Panc1 (cell line): ENCODE measurements at regions not wholly inside any gene's neighbourhood (a gene's known extent, or its start where the extent isn't known, plus 50 kb on each side); places are given as distances from the start of the nearest gene placed in this dataset.

ENCODE experiments used
- ATAC-seq: fragments of 200-7000 bp; cut with Tn5 transposase; 2 replicates; pipeline ENCODE4 v1.9.1; 2020; ENCODE audit warnings: mild to moderate bottlenecking, moderate library complexity
- BruUV-seq: library from RNA; stranded (reverse); fragments of 400-500 nt; replicated peaks from 2 replicates; lab custom pipeline; 2021; lab: Mats Ljungman, UMichigan
- CTCF ChIA-PET: fragments of 300-600 bp; sonication (Branson Sonifier 250); formaldehyde crosslinking; loops from one replicate; lab custom pipeline; 2022; ENCODE audit warnings: antibody characterized with exemption; lab: Charles Lee
- POLR2A ChIA-PET: fragments of 300-600 bp; sonication (Branson Sonifier 250); formaldehyde crosslinking; loops from one replicate; lab custom pipeline; 2022; ENCODE audit warnings: antibody characterized with exemption; lab: Charles Lee
- DNase-seq: peaks from one replicate; pipeline ENCODE4 v3.0.0-alpha.2; 2010; ENCODE audit warnings: low read depth, low spot score
- H3K27ac ChIP-seq: 2 replicates; pipeline ENCODE4 v1.5.1; 2011; ENCODE audit warnings: mild to moderate bottlenecking, low read length, inconsistent platforms
- H3K27me3 ChIP-seq: fragments of 200-500 bp; sonication (Bioruptor generic); 2 replicates; pipeline ENCODE4 v1.6.0; 2014; ENCODE audit warnings: low read length, inconsistent platforms; ENCODE audit not compliant: control insufficient read depth, insufficient read depth
- H3K36me3 ChIP-seq: fragments of 200-500 bp; sonication (Bioruptor generic); 2 replicates; pipeline ENCODE4 v1.5.1; 2014; ENCODE audit warnings: inconsistent platforms, mild to moderate bottlenecking, low read length, moderate library complexity; ENCODE audit not compliant: control insufficient read depth, insufficient read depth
- H3K4me1 ChIP-seq: 2 replicates; pipeline ENCODE4 v1.5.1; 2011; ENCODE audit warnings: inconsistent platforms, mild to moderate bottlenecking, low read length, moderate library complexity; ENCODE audit not compliant: control insufficient read depth, insufficient read depth
- H3K4me3 ChIP-seq, 2 experiments: 2 replicates each; pipeline ENCODE4 v1.5.1; 2011 to 2012; ENCODE audit warnings: low read depth in 2 of 2, low read length in 2 of 2, mild to moderate bottlenecking in 2 of 2, inconsistent platforms in 1 of 2, moderate library complexity in 1 of 2
- H3K9me3 ChIP-seq: fragments of 200-500 bp; sonication (Bioruptor generic); 2 replicates; pipeline ENCODE4 v1.5.1; 2014; ENCODE audit warnings: low read depth, mild to moderate bottlenecking, inconsistent platforms, low read length, moderate library complexity; ENCODE audit not compliant: control insufficient read depth, insufficient read depth
- CTCF ChIP-seq: fragments of 450-650 bp; IDR thresholded peaks from 2 replicates; pipeline ENCODE4 v1.5.1; 2017; ENCODE audit warnings: mild to moderate bottlenecking
- POLR2AphosphoS5 ChIP-seq: IDR thresholded peaks from 2 replicates; pipeline ENCODE4 v1.6.1; 2012; ENCODE audit warnings: mild to moderate bottlenecking, low read depth, low read length, moderate library complexity
- REST ChIP-seq, 2 experiments: IDR thresholded peaks; 2 replicates each; pipeline ENCODE4 v1.6.1; 2011 to 2012; ENCODE audit warnings: low read depth in 2 of 2, control low read depth in 1 of 2, low read length in 1 of 2, mild to moderate bottlenecking in 1 of 2, moderate library complexity in 1 of 2; ENCODE audit not compliant: insufficient read depth in 1 of 2
- SIN3A ChIP-seq: IDR thresholded peaks from 2 replicates; pipeline ENCODE4 v1.6.1; 2012; ENCODE audit warnings: low read depth, mild to moderate bottlenecking, low read length, moderate library complexity, borderline replicate concordance; ENCODE audit not compliant: insufficient read depth
- TCF7L2 ChIP-seq: IDR thresholded peaks from 2 replicates; pipeline ENCODE4 v1.6.1; 2011; ENCODE audit warnings: mild to moderate bottlenecking, low read depth, low read length, inconsistent platforms
- in situ Hi-C: cut with HindIII; loops from 2 replicates; pipeline ENCODE4 v1.10.0; 2016; ENCODE audit warnings: low sequenced_read_pairs, low pct_unique_long_range_greater_than_20kb
- intact Hi-C: fragments of 100-400 bp; cut with micrococcal nuclease; formaldehyde crosslinking; loops from one replicate; pipeline ENCODE4 v1.10.0; 2022; ENCODE audit not compliant: unreplicated experiment

GRCh38 chr4:151988591-151988990 lies 227.8 kb upstream of the GATB start:
- Histone ChIP-seq H3K4me3 (no peak overlapping the region), H3K27ac (no peak overlapping the region), H3K4me1 (no peaks in the 10 kb centered on the region), H3K27me3 (no peaks in the 10 kb centered on the region; the same call in 1 of the 2 replicates), H3K9me3 (no peaks in the 10 kb centered on the region), H3K36me3 (no peaks in the 10 kb centered on the region)
- intact Hi-C loops: no loop called here
- ATAC-seq (no peak), DNase-seq (no peak)
- BruUV-seq: no TSS peak
- in situ Hi-C loops: no loop called here
- no peak for TF ChIP-seq SIN3A
- TF ChIP-seq TCF7L2: no peak
- no peak for TF ChIP-seq REST (IDR thresholded peaks at IDR 0.05; ENCODE audit: insufficient read depth in 1 of 2, low read depth in 2 of 2, low read length in 1 of 2)
- no peak for TF ChIP-seq CTCF
- TF ChIP-seq POLR2AphosphoS5: no peak
- ChIA-PET POLR2A (no interaction called here), CTCF (no interaction called here)

DNA sequence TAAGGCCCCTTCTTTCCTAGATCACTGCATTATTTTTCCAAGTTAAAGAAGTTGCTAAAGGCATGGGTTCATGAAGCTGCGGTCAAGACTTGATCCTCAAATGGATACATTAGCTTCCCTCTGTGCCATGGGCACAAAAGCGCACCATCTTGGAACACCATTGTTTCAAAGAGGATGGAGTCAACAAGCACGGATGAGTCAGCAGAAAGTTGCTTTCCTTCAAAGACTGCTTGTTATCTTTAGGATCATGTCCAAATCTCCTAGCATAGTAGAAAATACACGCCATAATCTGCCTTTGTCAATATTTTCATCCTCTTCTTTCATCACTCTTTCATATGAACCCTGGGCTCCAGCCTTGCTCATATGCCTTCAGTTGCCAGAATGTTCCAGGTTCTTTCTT lies 226.8 kb upstream of the GATB start:
- CTCF ChIA-PET: no interaction called here
- POLR2A ChIA-PET: no interaction called here
- in situ Hi-C loops: no loop called here
- H3K36me3 ChIP-seq: no peaks in the 10 kb centered on the region
- DNase-seq (no peak), ATAC-seq (no peak)
- intact Hi-C loops: no loop called here
- no peaks in the 10 kb centered on the region for H3K9me3 ChIP-seq
- H3K4me3 ChIP-seq: no peak overlapping the region
- BruUV-seq: no TSS peak
- no peaks in the 10 kb centered on the region; the same call in 1 of the 2 replicates for H3K27me3 ChIP-seq
- no peaks in the 10 kb centered on the region for H3K4me1 ChIP-seq
- H3K27ac ChIP-seq: no peak overlapping the region
- TF ChIP-seq SIN3A: no peak
- TF ChIP-seq TCF7L2: no peak
- TF ChIP-seq REST (IDR thresholded peaks at IDR 0.05; ENCODE audit: insufficient read depth in 1 of 2, low read depth in 2 of 2, low read length in 1 of 2): no peak
- TF ChIP-seq CTCF: no peak
- no peak for TF ChIP-seq POLR2AphosphoS5
